Naive thymus-derived CD4-positive, alpha-beta T cell (primary cell): ENCODE measurements at regions not wholly inside any gene's neighbourhood (a gene's known extent, or its start where the extent isn't known, plus 50 kb on each side); places are given as distances from the start of the nearest gene placed in this dataset.

Experiments used
- ATAC-seq: fragments of 150-1000 bp; cut with Tn5 transposase; 2 replicates; pipeline ENCODE4 v1.10.0; 2021; ENCODE audit warnings: mild to moderate bottlenecking, moderate library complexity
- CTCF ChIA-PET: fragments of 350-600 bp; sonication (Branson Sonifier 250); formaldehyde crosslinking; loops from one replicate; lab custom pipeline; 2021; ENCODE audit warnings: antibody characterized with exemption; lab: Charles Lee
- POLR2A ChIA-PET: fragments of 350-600 bp; sonication (Branson Sonifier 250); formaldehyde crosslinking; loops from one replicate; lab custom pipeline; 2021; ENCODE audit warnings: antibody characterized with exemption, inconsistent platforms; lab: Charles Lee
- DNase-seq, 9 donors: peaks; one replicate each; pipeline versions ENCODE4 v3.0.0 to v3.0.0-alpha.2; 2020 to 2022; ENCODE audit warnings: mixed read lengths in 1 of 9
- H3K27ac ChIP-seq: one replicate; pipeline ENCODE4 v1.7.0; 2013; ENCODE audit warnings: mild to moderate bottlenecking, low read depth, low read length, moderate library complexity
- H3K27me3 ChIP-seq, 2 donors: one replicate each; pipeline ENCODE4 v1.7.0; 2013; ENCODE audit warnings: low read length in 2 of 2, mild to moderate bottlenecking in 2 of 2, moderate library complexity in 2 of 2; ENCODE audit not compliant: control insufficient read depth in 2 of 2, insufficient read depth in 2 of 2
- H3K36me3 ChIP-seq, 3 experiments: 1 replicate in 2 of 3; 2 replicates in 1 of 3; pipeline ENCODE4 v1.7.0; 2013; ENCODE audit warnings: low read length in 3 of 3, mild to moderate bottlenecking in 3 of 3, moderate library complexity in 1 of 3; ENCODE audit not compliant: insufficient read depth in 3 of 3, control insufficient read depth in 2 of 3
- H3K4me1 ChIP-seq, 2 donors: one replicate each; pipeline ENCODE4 v1.7.0; 2013; ENCODE audit warnings: low read length in 2 of 2, mild to moderate bottlenecking in 2 of 2, moderate library complexity in 1 of 2; ENCODE audit not compliant: control insufficient read depth in 2 of 2, insufficient read depth in 2 of 2
- H3K4me3 ChIP-seq: 2 replicates; pipeline ENCODE4 v1.7.0; 2013; ENCODE audit warnings: mild to moderate bottlenecking, low read length
- H3K9me3 ChIP-seq, 3 experiments: 1 replicate in 2 of 3; 2 replicates in 1 of 3; pipeline ENCODE4 v1.7.0; 2013; ENCODE audit warnings: low read length in 3 of 3; ENCODE audit not compliant: control insufficient read depth in 2 of 3
- H3K27ac Mint-ChIP-seq, 9 donors: one replicate each; pipeline ENCODE4 v1.8.0; 2020 to 2022; ENCODE audit warnings: mixed read lengths in 9 of 9, mild to moderate bottlenecking in 8 of 9, moderate library complexity in 5 of 9, inconsistent platforms in 2 of 9
- H3K27me3 Mint-ChIP-seq, 5 donors: one replicate each; pipeline ENCODE4 v1.8.0; 2021 to 2022; ENCODE audit warnings: mixed read lengths in 5 of 5, mild to moderate bottlenecking in 1 of 5
- H3K36me3 Mint-ChIP-seq, 5 donors: one replicate each; pipeline ENCODE4 v1.8.0; 2020 to 2022; ENCODE audit warnings: mixed read lengths in 5 of 5, mild to moderate bottlenecking in 3 of 5, inconsistent platforms in 1 of 5
- H3K4me1 Mint-ChIP-seq, 7 donors: one replicate each; pipeline ENCODE4 v1.8.0; 2020 to 2022; ENCODE audit warnings: mixed read lengths in 7 of 7, mild to moderate bottlenecking in 3 of 7, inconsistent platforms in 1 of 7
- H3K4me3 Mint-ChIP-seq, 10 donors: one replicate each; pipeline ENCODE4 v1.8.0; 2020 to 2022; ENCODE audit warnings: mild to moderate bottlenecking in 10 of 10, mixed read lengths in 10 of 10, moderate library complexity in 6 of 10, inconsistent platforms in 2 of 10
- H3K9me3 Mint-ChIP-seq, 11 donors: one replicate each; pipeline ENCODE4 v1.8.0; 2020 to 2022; ENCODE audit warnings: mixed read lengths in 11 of 11, mild to moderate bottlenecking in 4 of 11, inconsistent platforms in 1 of 11, moderate library complexity in 1 of 11
- intact Hi-C, 2 donors: fragments of 100-400 bp; cut with micrococcal nuclease; formaldehyde crosslinking; loops; one replicate each; pipeline ENCODE4 v1.15.1; 2023

- Mint-ChIP-seq H3K27me3 (no peaks in the 10 kb centered on the region), H3K9me3 (peaks cover 0 to 7% (median under 1%) of the 10 kb centered on the region in 11 donors), H3K27ac (no peak overlapping the region), H3K4me3 (no peak overlapping the region), H3K36me3 (no peaks in the 10 kb centered on the region), H3K4me1 (no peaks in the 10 kb centered on the region)
- no peaks in the 10 kb centered on the region for H3K36me3 ChIP-seq
- ChIA-PET POLR2A (no interaction called here), CTCF (no interaction called here)
- no peak overlapping the region for H3K27ac ChIP-seq
- no peaks in the 10 kb centered on the region for H3K9me3 ChIP-seq
- H3K27me3 ChIP-seq, result no peaks in the 10 kb centered on the region
- ATAC-seq (no peak), DNase-seq (no peak)
- no peak overlapping the region for H3K4me3 ChIP-seq
- no peaks in the 10 kb centered on the region for H3K4me1 ChIP-seq
- intact Hi-C loops, result no loop called here
These were observed 259.9 kb downstream of the HAUS1 start for GRCh38 chr18:46364048-46364447.

GRCh38 chr18:46366201-46366600 lies 262.0 kb downstream of the HAUS1 start:
- CTCF ChIA-PET, result no interaction called here
- intact Hi-C loops, result no loop called here

DNA sequence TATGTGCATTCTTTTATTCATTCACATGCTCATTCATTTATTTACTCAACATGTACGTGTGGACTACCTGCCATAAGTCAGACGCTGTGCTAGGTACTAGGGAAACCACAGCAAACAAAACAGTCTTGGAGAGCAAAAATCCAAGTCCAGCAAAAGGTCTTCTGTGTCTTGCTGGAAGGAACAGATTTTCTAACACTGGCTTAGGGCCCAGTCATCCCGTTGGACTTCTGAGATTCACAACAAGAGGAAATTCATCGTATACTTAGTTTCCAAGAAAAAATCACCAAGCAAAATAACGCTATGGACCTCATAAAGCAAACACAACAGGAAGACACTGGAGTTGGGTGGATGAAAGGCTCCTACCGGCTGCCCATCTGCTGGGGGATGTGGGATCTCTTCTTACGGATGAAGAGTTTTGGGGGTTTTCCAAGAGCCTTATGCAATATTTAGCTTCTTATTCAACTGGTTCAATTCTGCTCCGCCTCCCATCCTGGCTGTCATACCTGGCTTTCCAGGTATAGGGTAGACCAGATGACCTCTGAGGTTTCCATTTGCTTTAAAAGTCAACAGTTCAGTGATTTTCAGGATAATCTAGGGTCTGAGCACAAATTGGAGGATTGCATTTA lies 262.7 kb downstream of the HAUS1 start:
- Mint-ChIP-seq H3K27me3 (no peaks in the 10 kb centered on the region), H3K9me3 (no peaks in the 10 kb centered on the region), H3K27ac (no peak overlapping the region), H3K36me3 (no peaks in the 10 kb centered on the region), H3K4me3 (no peak overlapping the region), H3K4me1 (no peaks in the 10 kb centered on the region)
- Histone ChIP-seq H3K4me3 (no peak overlapping the region), H3K27me3 (no peaks in the 10 kb centered on the region), H3K9me3 (no peaks in the 10 kb centered on the region), H3K27ac (no peak overlapping the region), H3K4me1 (no peaks in the 10 kb centered on the region), H3K36me3 (no peaks in the 10 kb centered on the region)
- intact Hi-C loops, result no loop called here
- ChIA-PET POLR2A (no interaction called here), CTCF (no interaction called here)
- DNase-seq (no peak), ATAC-seq (no peak)

More at GRCh38 chr18:46366201-46366600, 262.0 kb downstream of the HAUS1 start:
- ATAC-seq, result no peak
- Histone ChIP-seq H3K4me3 (no peak overlapping the region), H3K4me1 (no peaks in the 10 kb centered on the region), H3K27me3 (no peaks in the 10 kb centered on the region), H3K36me3 (no peaks in the 10 kb centered on the region), H3K27ac (no peak overlapping the region), H3K9me3 (no peaks in the 10 kb centered on the region)
- no peak overlapping the region for H3K27ac Mint-ChIP-seq
- no peaks in the 10 kb centered on the region for H3K27me3 Mint-ChIP-seq
- no peaks in the 10 kb centered on the region for H3K4me1 Mint-ChIP-seq
- no peaks in the 10 kb centered on the region for H3K36me3 Mint-ChIP-seq
- no peak overlapping the region for H3K4me3 Mint-ChIP-seq
- POLR2A ChIA-PET, result no interaction called here
- no peak for DNase-seq
- H3K9me3 Mint-ChIP-seq, result no peaks in the 10 kb centered on the region

DNA sequence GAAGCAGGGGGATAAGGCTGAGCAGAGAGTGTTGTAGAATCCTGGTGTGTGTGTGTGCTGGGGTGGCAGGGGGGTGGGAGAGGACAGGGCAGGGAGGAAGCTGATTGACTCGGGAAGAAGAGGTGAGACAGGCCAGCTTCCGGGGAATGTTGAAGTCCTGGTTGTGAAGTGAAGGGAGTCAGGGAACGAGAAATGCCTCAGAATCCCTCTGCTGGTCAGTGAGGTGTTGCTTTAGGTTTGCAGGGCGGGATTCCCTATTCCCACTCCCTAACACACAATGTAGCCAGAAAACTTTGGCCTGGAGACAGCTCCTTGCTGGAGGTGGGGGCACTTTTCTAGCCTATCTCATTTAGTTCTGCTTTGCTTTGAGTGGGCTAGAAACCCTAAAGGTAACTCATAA lies 265.1 kb downstream of the HAUS1 start:
- Histone ChIP-seq H3K27me3 (no peaks in the 10 kb centered on the region), H3K4me3 (no peak overlapping the region), H3K27ac (no peak overlapping the region), H3K9me3 (no peaks in the 10 kb centered on the region), H3K36me3 (no peaks in the 10 kb centered on the region), H3K4me1 (no peaks in the 10 kb centered on the region)
- Mint-ChIP-seq H3K36me3 (no peaks in the 10 kb centered on the region), H3K9me3 (no peaks in the 10 kb centered on the region), H3K27ac (no peak overlapping the region), H3K4me1 (no peaks in the 10 kb centered on the region), H3K4me3 (no peak overlapping the region), H3K27me3 (no peaks in the 10 kb centered on the region)
- DNase-seq, result no peak
- intact Hi-C loops, result no loop called here
- CTCF ChIA-PET, result no interaction called here
- ATAC-seq, result no peak
- POLR2A ChIA-PET, result no interaction called here

DNA sequence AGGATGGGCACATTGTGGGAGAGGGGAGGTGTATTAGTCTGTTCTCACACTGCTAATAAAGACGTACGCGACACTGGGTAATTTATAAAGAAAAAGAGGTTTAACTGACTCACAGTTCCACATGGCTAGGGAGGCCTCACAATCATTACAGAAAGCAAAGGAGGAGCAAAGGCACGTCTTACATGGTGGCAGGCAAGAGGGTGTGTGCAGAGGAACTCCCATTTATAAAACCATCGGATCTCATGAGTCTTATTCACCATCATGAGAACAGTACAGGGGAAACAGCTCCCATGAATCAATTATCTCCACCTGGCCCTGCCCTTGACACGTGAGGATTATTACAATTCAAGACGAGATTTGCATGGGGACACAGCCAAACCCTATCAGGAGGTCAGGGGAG lies 266.7 kb downstream of the HAUS1 start:
- ChIA-PET CTCF (no interaction called here), POLR2A (no interaction called here)
- Histone ChIP-seq H3K4me1 (no peaks in the 10 kb centered on the region), H3K27me3 (no peaks in the 10 kb centered on the region), H3K36me3 (no peaks in the 10 kb centered on the region), H3K9me3 (no peaks in the 10 kb centered on the region), H3K27ac (no peak overlapping the region), H3K4me3 (no peak overlapping the region)
- Mint-ChIP-seq H3K4me3 (no peak overlapping the region), H3K4me1 (peaks cover 0 to 2% (median 0%) of the 10 kb centered on the region in 7 donors), H3K9me3 (no peaks in the 10 kb centered on the region), H3K27ac (no peak overlapping the region), H3K36me3 (no peaks in the 10 kb centered on the region), H3K27me3 (no peaks in the 10 kb centered on the region)
- intact Hi-C loops, result no loop called here
- ATAC-seq, result no peak
- DNase-seq, result no peak

DNA sequence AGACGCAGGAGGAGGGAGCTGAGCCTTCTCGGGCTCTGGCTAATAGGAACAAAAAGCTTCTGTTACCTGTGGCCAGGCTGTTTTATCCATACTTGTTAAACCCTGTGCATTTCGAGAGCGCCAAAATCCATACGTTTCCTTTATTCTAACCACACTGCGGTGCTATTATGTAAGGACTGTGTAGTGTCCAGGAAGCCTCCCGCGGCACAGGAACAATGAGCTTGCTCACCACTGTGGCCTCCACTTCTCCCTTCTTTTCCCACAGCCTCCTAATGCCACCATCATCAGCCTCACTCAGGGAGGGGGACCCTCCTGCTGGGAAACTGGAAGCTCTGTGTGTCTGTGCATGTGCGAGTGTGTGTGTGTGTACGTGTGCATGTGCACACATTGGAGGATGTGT lies 268.5 kb downstream of the HAUS1 start:
- CTCF ChIA-PET, result interaction anchor here (0.6 kb wide), 1 partner anchor 464 kb away, joined by 3 read pairs; no protein-coding TSS in a partner anchor

GRCh38 chr18:46373131-46373530 lies 268.9 kb downstream of the HAUS1 start:
- H3K27ac Mint-ChIP-seq, result no peak overlapping the region
- intact Hi-C loops, result no loop called here
- no peak for ATAC-seq

More for the DNA sequence above, 268.5 kb downstream of the HAUS1 start:
- no peak overlapping the region for H3K27ac Mint-ChIP-seq
- Histone ChIP-seq H3K27me3 (no peaks in the 10 kb centered on the region), H3K9me3 (no peaks in the 10 kb centered on the region), H3K4me1 (no peaks in the 10 kb centered on the region), H3K4me3 (no peak overlapping the region), H3K36me3 (no peaks in the 10 kb centered on the region), H3K27ac (no peak overlapping the region)
- H3K4me3 Mint-ChIP-seq, result no peak overlapping the region
- POLR2A ChIA-PET, result no interaction called here
- no peaks in the 10 kb centered on the region for H3K36me3 Mint-ChIP-seq
- DNase-seq, result no peak
- intact Hi-C loops, result no loop called here
- peaks cover 0 to 1% (median 0%) of the 10 kb centered on the region in 11 donors for H3K9me3 Mint-ChIP-seq
- H3K4me1 Mint-ChIP-seq, result peaks cover 0 to 5% (median 0%) of the 10 kb centered on the region in 7 donors
- H3K27me3 Mint-ChIP-seq, result no peaks in the 10 kb centered on the region
- ATAC-seq, result no peak

More at GRCh38 chr18:46373131-46373530, 268.9 kb downstream of the HAUS1 start:
- H3K4me1 Mint-ChIP-seq, result peaks cover 0 to 5% (median 0%) of the 10 kb centered on the region in 7 donors
- no peak for DNase-seq
- H3K9me3 Mint-ChIP-seq, result peaks cover 0 to 1% (median 0%) of the 10 kb centered on the region in 11 donors
- ChIA-PET POLR2A (no interaction called here), CTCF (no interaction called here)
- no peaks in the 10 kb centered on the region for H3K27me3 Mint-ChIP-seq
- Histone ChIP-seq H3K36me3 (no peaks in the 10 kb centered on the region), H3K27ac (no peak overlapping the region), H3K27me3 (no peaks in the 10 kb centered on the region), H3K9me3 (no peaks in the 10 kb centered on the region), H3K4me3 (no peak overlapping the region), H3K4me1 (no peaks in the 10 kb centered on the region)
- no peak overlapping the region for H3K4me3 Mint-ChIP-seq
- H3K36me3 Mint-ChIP-seq, result no peaks in the 10 kb centered on the region
